ENCODE measurements at regions not wholly inside any gene's neighbourhood (a gene's known extent, or its start where the extent isn't known, plus 50 kb on each side); places are given as distances from the start of the nearest gene placed in this dataset.

DNA sequence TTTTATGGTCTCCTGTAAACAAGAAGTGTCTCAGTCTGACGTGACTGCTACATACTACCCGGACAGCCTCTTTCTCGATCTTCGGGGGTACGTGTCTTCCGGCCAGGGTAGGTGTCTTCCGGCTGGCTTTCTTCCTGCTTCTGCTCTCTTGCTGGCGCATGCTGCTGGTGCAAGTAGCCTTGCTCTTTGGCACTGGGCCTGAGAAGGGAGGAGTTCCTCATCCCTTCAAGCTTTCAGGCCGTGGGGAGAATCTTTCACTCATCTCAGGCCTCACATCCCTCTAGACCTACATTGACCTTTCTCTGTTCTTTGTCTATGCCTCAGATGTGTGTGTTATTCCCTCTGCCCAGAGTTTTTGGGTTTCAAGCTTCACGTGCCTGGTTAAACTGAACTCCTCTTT is 130.4 kb downstream of the JCAD start:
- TF ChIP-seq POLR2A (IDR thresholded peaks at IDR 0.05): no peak
- TF ChIP-seq, protein P1, sequence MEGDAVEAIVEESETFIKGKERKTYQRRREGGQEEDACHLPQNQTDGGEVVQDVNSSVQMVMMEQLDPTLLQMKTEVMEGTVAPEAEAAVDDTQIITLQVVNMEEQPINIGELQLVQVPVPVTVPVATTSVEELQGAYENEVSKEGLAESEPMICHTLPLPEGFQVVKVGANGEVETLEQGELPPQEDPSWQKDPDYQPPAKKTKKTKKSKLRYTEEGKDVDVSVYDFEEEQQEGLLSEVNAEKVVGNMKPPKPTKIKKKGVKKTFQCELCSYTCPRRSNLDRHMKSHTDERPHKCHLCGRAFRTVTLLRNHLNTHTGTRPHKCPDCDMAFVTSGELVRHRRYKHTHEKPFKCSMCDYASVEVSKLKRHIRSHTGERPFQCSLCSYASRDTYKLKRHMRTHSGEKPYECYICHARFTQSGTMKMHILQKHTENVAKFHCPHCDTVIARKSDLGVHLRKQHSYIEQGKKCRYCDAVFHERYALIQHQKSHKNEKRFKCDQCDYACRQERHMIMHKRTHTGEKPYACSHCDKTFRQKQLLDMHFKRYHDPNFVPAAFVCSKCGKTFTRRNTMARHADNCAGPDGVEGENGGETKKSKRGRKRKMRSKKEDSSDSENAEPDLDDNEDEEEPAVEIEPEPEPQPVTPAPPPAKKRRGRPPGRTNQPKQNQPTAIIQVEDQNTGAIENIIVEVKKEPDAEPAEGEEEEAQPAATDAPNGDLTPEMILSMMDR (IDR thresholded peaks at IDR 0.05): no peak
